Retina (tissue), 1 donor: ENCODE measurements at regions not wholly inside any gene's neighbourhood (a gene's known extent, or its start where the extent isn't known, plus 50 kb on each side); places are given as distances from the start of the nearest gene placed in this dataset.
"Not testable (repeated sequence)": the region's sequence is repeated elsewhere in the genome, so short reads cannot be mapped to it uniquely, and the experiment has no call there.

ENCODE experiments used
- DNase-seq: peaks from one replicate; pipeline ENCODE4 v3.0.0-alpha.2; 2016

GRCh38 chr4:18103876-18104605 is 82.5 kb upstream of the LCORL start:
- DNase-seq: no peak

GRCh38 chr4:18100657-18101056 is 79.1 kb upstream of the LCORL start:
- peak; percentile 12 for DNase-seq

- DNase-seq: not testable (repeated sequence)
Measured at GRCh38 chr4:18090447-18090846, 68.9 kb upstream of the LCORL start.

GRCh38 chr4:18082236-18082635 is 60.7 kb upstream of the LCORL start:
- DNase-seq: no peak

- DNase-seq: no peak
Measured at GRCh38 chr4:18081708-18082107, 60.2 kb upstream of the LCORL start.

GRCh38 chr4:18077808-18078207 is 56.3 kb upstream of the LCORL start:
- no peak for DNase-seq

- DNase-seq: no peak
Measured at GRCh38 chr4:18075823-18076433, 54.4 kb upstream of the LCORL start.

- DNase-seq: no peak
Measured at GRCh38 chr4:18071894-18072293, 50.3 kb upstream of the LCORL start.
